OCI-LY3 (cell line): ENCODE measurements at regions not wholly inside any gene's neighbourhood (a gene's known extent, or its start where the extent isn't known, plus 50 kb on each side); places are given as distances from the start of the nearest gene placed in this dataset.
"Not testable (repeated sequence)": the region's sequence is repeated elsewhere in the genome, so short reads cannot be mapped to it uniquely, and the experiment has no call there.

Experiments used
- H2AFZ ChIP-seq: fragments of 200-600, 300-600 bp; shearing (Covaris generic); 2 replicates; pipeline ENCODE4 v1.6.0; 2014; ENCODE audit warnings: antibody characterized with exemption, low read depth, low read length
- H3K27ac ChIP-seq: fragments of 200-600, 300-600 bp; sonication (generic); 2 replicates; pipeline ENCODE4 v1.5.1; 2014; ENCODE audit warnings: mild to moderate bottlenecking, low read length, moderate library complexity, mixed read lengths
- H3K27me3 ChIP-seq: fragments of 200-600, 300-600 bp; sonication (generic); 2 replicates; pipeline ENCODE4 v1.6.1; 2014; ENCODE audit warnings: low read depth, low read length, mixed read lengths
- H3K36me3 ChIP-seq: fragments of 200-600, 300-600 bp; sonication (generic); replicated peaks from 2 replicates; pipeline ENCODE3; 2014; ENCODE audit warnings: low read depth, low read length, mixed read lengths
- H3K4me1 ChIP-seq: fragments of 300-600, 200-600 bp; sonication (generic); 2 replicates; pipeline ENCODE4 v1.6.1; 2014; ENCODE audit warnings: low read length, mixed read lengths
- H3K4me2 ChIP-seq: fragments of 200-600, 300-600 bp; sonication (generic); 2 replicates; pipeline ENCODE4 v1.6.1; 2014; ENCODE audit warnings: low read length, mixed read lengths
- H3K4me3 ChIP-seq: fragments of 300-600, 200-600 bp; sonication (generic); 2 replicates; pipeline ENCODE4 v1.5.1; 2014; ENCODE audit warnings: antibody characterized with exemption, mild to moderate bottlenecking, low read length, moderate library complexity
- H3K79me2 ChIP-seq: fragments of 300-600, 200-600 bp; shearing (Covaris generic); 2 replicates; pipeline ENCODE4 v1.6.1; 2014; ENCODE audit warnings: mild to moderate bottlenecking, low read length, mixed read lengths
- H3K9ac ChIP-seq: fragments of 300-600, 200-600 bp; shearing (Covaris generic); 2 replicates; pipeline ENCODE4 v1.6.0; 2014; ENCODE audit warnings: mild to moderate bottlenecking, low read length, moderate library complexity
- H3K9me3 ChIP-seq: fragments of 200-600, 300-600 bp; shearing (Covaris generic); 2 replicates; pipeline ENCODE4 v1.6.1; 2014; ENCODE audit warnings: low read length, mixed read lengths; ENCODE audit not compliant: insufficient read depth
- H4K20me1 ChIP-seq: fragments of 200-600, 300-600 bp; sonication (generic); 2 replicates; pipeline ENCODE4 v1.6.1; 2016; ENCODE audit warnings: low read length, mixed read lengths; ENCODE audit not compliant: insufficient read depth
- CTCF ChIP-seq: fragments of 200-600, 300-600 bp; sonication (generic); IDR thresholded peaks from 2 replicates; pipeline ENCODE4 v1.5.1; 2014; ENCODE audit warnings: antibody characterized with exemption, low read length, low read depth
- EZH2phosphoT487 ChIP-seq: fragments of 200-600 bp; shearing (Covaris generic); IDR thresholded peaks from 2 replicates; pipeline ENCODE4 v1.6.1; 2018; ENCODE audit warnings: antibody characterized with exemption, mixed run types, low read depth

GRCh38 chr6:167230288-167230687, 60.8 kb upstream of the UNC93A start:
- H3K9ac ChIP-seq, result no peak overlapping the region
- H3K4me3 ChIP-seq, result no peak overlapping the region
- peaks cover 10% of the 10 kb centered on the region for H3K27me3 ChIP-seq

GRCh38 chr6:167232356-167232755, 58.8 kb upstream of the UNC93A start:
- no peaks in the 10 kb centered on the region for H3K4me1 ChIP-seq
- H3K27ac ChIP-seq, result no peak overlapping the region
- no peak overlapping the region for H2AFZ ChIP-seq
- no peak overlapping the region for H3K9ac ChIP-seq
- no peaks in the 10 kb centered on the region for H3K36me3 ChIP-seq
- TF ChIP-seq CTCF (no peak), EZH2phosphoT487 (no peak)
- H3K79me2 ChIP-seq, result no peaks in the 10 kb centered on the region
- H4K20me1 ChIP-seq, result no peaks in the 10 kb centered on the region
- no peaks in the 10 kb centered on the region for H3K9me3 ChIP-seq
- no peak overlapping the region for H3K4me2 ChIP-seq
- H3K27me3 ChIP-seq, result peaks cover 10% of the 10 kb centered on the region
- H3K4me3 ChIP-seq, result no peak overlapping the region

More at GRCh38 chr6:167230288-167230687, 60.8 kb upstream of the UNC93A start:
- no peak overlapping the region for H3K4me2 ChIP-seq
- no peaks in the 10 kb centered on the region for H4K20me1 ChIP-seq
- H3K36me3 ChIP-seq, result no peaks in the 10 kb centered on the region
- H3K79me2 ChIP-seq, result no peaks in the 10 kb centered on the region
- H3K4me1 ChIP-seq, result no peaks in the 10 kb centered on the region
- no peak overlapping the region for H2AFZ ChIP-seq
- no peak for TF ChIP-seq CTCF
- no peak for TF ChIP-seq EZH2phosphoT487
- H3K9me3 ChIP-seq, result no peaks in the 10 kb centered on the region
- no peak overlapping the region for H3K27ac ChIP-seq

- no peak overlapping the region for H3K27ac ChIP-seq
- H3K79me2 ChIP-seq, result no peaks in the 10 kb centered on the region
- H3K27me3 ChIP-seq, result peaks cover 7% of the 10 kb centered on the region
- H3K4me3 ChIP-seq, result no peak overlapping the region
- H3K4me1 ChIP-seq, result no peaks in the 10 kb centered on the region
- H3K36me3 ChIP-seq, result no peaks in the 10 kb centered on the region
- TF ChIP-seq EZH2phosphoT487, result no peak
- TF ChIP-seq CTCF, result no peak
- no peak overlapping the region for H2AFZ ChIP-seq
- no peak overlapping the region for H3K4me2 ChIP-seq
- H4K20me1 ChIP-seq, result no peaks in the 10 kb centered on the region
- H3K9me3 ChIP-seq, result no peaks in the 10 kb centered on the region
- no peak overlapping the region for H3K9ac ChIP-seq
These were observed 57.6 kb upstream of the UNC93A start for GRCh38 chr6:167233490-167233889.

- not testable (repeated sequence) for H3K4me2 ChIP-seq
These were observed 56.5 kb upstream of the UNC93A start for GRCh38 chr6:167234576-167234975.

GRCh38 chr6:167235005-167235404, 56.1 kb upstream of the UNC93A start:
- Histone ChIP-seq H3K4me2 (no peak overlapping the region), H3K27ac (no peak overlapping the region), H4K20me1 (no peaks in the 10 kb centered on the region), H3K36me3 (no peaks in the 10 kb centered on the region), H3K9me3 (no peaks in the 10 kb centered on the region), H3K4me3 (no peak overlapping the region), H3K79me2 (no peaks in the 10 kb centered on the region), H2AFZ (no peak overlapping the region), H3K4me1 (no peaks in the 10 kb centered on the region), H3K27me3 (no peaks in the 10 kb centered on the region; the same call in 1 of the 2 replicates), H3K9ac (no peak overlapping the region)
- TF ChIP-seq CTCF (no peak), EZH2phosphoT487 (no peak)

More at GRCh38 chr6:167234576-167234975, 56.5 kb upstream of the UNC93A start:
- not testable (repeated sequence) for H3K27me3 ChIP-seq, H3K79me2 ChIP-seq, H4K20me1 ChIP-seq, H3K4me1 ChIP-seq, H3K4me3 ChIP-seq, H3K36me3 ChIP-seq, H3K27ac ChIP-seq, H3K9me3 ChIP-seq, H2AFZ ChIP-seq, H3K9ac ChIP-seq
